SU-DHL-6 (cell line): ENCODE measurements at regions not wholly inside any gene's neighbourhood (a gene's known extent, or its start where the extent isn't known, plus 50 kb on each side); places are given as distances from the start of the nearest gene placed in this dataset.

Experiments
- H2AFZ ChIP-seq: fragments of 200-600 bp; sonication (generic); 2 replicates; pipeline ENCODE4 v1.6.1; 2014; ENCODE audit warnings: low read depth, mild to moderate bottlenecking, moderate library complexity, mixed read lengths, antibody characterized with exemption, low read length; ENCODE audit not compliant: severe bottlenecking
- H3F3A ChIP-seq: fragments of 200-600 bp; shearing (Covaris generic); 2 replicates; pipeline ENCODE4 v1.6.0; 2016; ENCODE audit warnings: antibody characterized with exemption, mild to moderate bottlenecking; ENCODE audit not compliant: insufficient read depth
- H3K27ac ChIP-seq: fragments of 200-600 bp; sonication (generic); 2 replicates; pipeline ENCODE4 v1.5.1; 2016; ENCODE audit warnings: low read depth, mild to moderate bottlenecking, low read length, moderate library complexity, mixed read lengths
- H3K27me3 ChIP-seq: fragments of 200-600 bp; sonication (generic), shearing (Covaris generic); 2 replicates; pipeline ENCODE4 v1.6.0; 2014; ENCODE audit warnings: mild to moderate bottlenecking, low read length
- H3K36me3 ChIP-seq: fragments of 200-600 bp; sonication (generic); 2 replicates; pipeline ENCODE4 v1.6.1; 2014; ENCODE audit warnings: mild to moderate bottlenecking, low read length, mixed read lengths
- H3K4me2 ChIP-seq: fragments of 300-600, 200-600 bp; shearing (Covaris generic), sonication (generic); 2 replicates; pipeline ENCODE4 v1.6.0; 2014; ENCODE audit warnings: low read length, low read depth, mild to moderate bottlenecking; ENCODE audit not compliant: poor library complexity, severe bottlenecking
- H3K4me3 ChIP-seq: fragments of 200-600 bp; sonication (generic); 2 replicates; pipeline ENCODE4 v1.5.1; 2014; ENCODE audit warnings: antibody characterized with exemption, low read length, mild to moderate bottlenecking, mixed read lengths; ENCODE audit not compliant: insufficient read depth, poor library complexity, severe bottlenecking
- H3K79me2 ChIP-seq: fragments of 200-600 bp; sonication (generic); 2 replicates; pipeline ENCODE4 v1.6.1; 2014; ENCODE audit warnings: mild to moderate bottlenecking, low read length, moderate library complexity; ENCODE audit not compliant: insufficient read depth
- H3K9ac ChIP-seq: fragments of 200-600 bp; sonication (generic); 2 replicates; pipeline ENCODE4 v1.7.0; 2014; ENCODE audit warnings: mild to moderate bottlenecking, low read length
- H3K9me2 ChIP-seq: fragments of 200-600 bp; sonication (generic); replicated peaks from 2 replicates; pipeline ENCODE4 v1.6.1; 2014; ENCODE audit warnings: low read length; ENCODE audit not compliant: insufficient read depth
- H3K9me3 ChIP-seq: fragments of 200-600 bp; sonication (generic); 2 replicates; pipeline ENCODE4 v1.6.1; 2014; ENCODE audit warnings: low read length, mixed read lengths; ENCODE audit not compliant: insufficient read depth
- H4K20me1 ChIP-seq: fragments of 200-600 bp; sonication (generic); 2 replicates; pipeline ENCODE4 v1.6.1; 2014; ENCODE audit warnings: low read depth, mild to moderate bottlenecking, antibody characterized with exemption, low read length, moderate library complexity, mixed read lengths
- EZH2phosphoT487 ChIP-seq: fragments of 200-600 bp; sonication (generic), shearing (Covaris generic); conservative IDR thresholded peaks from 2 replicates; pipeline ENCODE4 v1.6.1; 2018; ENCODE audit warnings: mild to moderate bottlenecking, antibody characterized with exemption, low read length, moderate library complexity, mixed read lengths
- TF ChIP-seq, protein P1 (sequence below): fragments of 200-600 bp; sonication (generic); IDR thresholded peaks from one replicate; pipeline ENCODE4 v1.5.1; 2017; ENCODE audit warnings: antibody characterized with exemption, mild to moderate bottlenecking, low read length, moderate library complexity; ENCODE audit not compliant: insufficient read depth, poor library complexity, severe bottlenecking

DNA sequence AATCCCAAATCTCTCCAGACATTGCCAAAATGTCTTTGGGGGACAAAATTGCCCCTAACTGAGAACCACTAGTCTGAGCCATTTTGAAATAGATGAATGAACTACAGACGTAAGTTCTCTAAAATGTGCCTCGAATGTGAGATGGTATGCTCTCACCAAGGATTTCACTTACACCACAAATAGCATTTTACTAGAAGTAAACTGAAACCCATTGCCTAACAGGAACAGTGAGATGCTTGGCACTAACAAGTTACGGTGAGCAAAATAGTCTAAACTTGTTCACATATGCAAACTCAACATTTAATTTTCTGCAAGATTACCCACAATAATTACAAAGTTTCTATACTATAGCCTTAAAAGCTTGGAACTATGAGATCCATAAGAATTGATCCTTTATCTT, 343.6 kb upstream of the ESRRG start:
- Histone ChIP-seq H3K9me2 (no peaks in the 10 kb centered on the region), H3K36me3 (no peaks in the 10 kb centered on the region), H2AFZ (no peak overlapping the region), H3K9me3 (no peaks in the 10 kb centered on the region), H3K79me2 (no peaks in the 10 kb centered on the region), H4K20me1 (no peaks in the 10 kb centered on the region), H3K9ac (no peak overlapping the region), H3K4me2 (no peak overlapping the region), H3K27ac (no peak overlapping the region), H3K27me3 (no peaks in the 10 kb centered on the region), H3K4me3 (no peak overlapping the region), H3F3A (no peaks in the 10 kb centered on the region)
- TF ChIP-seq, protein P1, sequence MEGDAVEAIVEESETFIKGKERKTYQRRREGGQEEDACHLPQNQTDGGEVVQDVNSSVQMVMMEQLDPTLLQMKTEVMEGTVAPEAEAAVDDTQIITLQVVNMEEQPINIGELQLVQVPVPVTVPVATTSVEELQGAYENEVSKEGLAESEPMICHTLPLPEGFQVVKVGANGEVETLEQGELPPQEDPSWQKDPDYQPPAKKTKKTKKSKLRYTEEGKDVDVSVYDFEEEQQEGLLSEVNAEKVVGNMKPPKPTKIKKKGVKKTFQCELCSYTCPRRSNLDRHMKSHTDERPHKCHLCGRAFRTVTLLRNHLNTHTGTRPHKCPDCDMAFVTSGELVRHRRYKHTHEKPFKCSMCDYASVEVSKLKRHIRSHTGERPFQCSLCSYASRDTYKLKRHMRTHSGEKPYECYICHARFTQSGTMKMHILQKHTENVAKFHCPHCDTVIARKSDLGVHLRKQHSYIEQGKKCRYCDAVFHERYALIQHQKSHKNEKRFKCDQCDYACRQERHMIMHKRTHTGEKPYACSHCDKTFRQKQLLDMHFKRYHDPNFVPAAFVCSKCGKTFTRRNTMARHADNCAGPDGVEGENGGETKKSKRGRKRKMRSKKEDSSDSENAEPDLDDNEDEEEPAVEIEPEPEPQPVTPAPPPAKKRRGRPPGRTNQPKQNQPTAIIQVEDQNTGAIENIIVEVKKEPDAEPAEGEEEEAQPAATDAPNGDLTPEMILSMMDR: no peak
- TF ChIP-seq EZH2phosphoT487: no peak

DNA sequence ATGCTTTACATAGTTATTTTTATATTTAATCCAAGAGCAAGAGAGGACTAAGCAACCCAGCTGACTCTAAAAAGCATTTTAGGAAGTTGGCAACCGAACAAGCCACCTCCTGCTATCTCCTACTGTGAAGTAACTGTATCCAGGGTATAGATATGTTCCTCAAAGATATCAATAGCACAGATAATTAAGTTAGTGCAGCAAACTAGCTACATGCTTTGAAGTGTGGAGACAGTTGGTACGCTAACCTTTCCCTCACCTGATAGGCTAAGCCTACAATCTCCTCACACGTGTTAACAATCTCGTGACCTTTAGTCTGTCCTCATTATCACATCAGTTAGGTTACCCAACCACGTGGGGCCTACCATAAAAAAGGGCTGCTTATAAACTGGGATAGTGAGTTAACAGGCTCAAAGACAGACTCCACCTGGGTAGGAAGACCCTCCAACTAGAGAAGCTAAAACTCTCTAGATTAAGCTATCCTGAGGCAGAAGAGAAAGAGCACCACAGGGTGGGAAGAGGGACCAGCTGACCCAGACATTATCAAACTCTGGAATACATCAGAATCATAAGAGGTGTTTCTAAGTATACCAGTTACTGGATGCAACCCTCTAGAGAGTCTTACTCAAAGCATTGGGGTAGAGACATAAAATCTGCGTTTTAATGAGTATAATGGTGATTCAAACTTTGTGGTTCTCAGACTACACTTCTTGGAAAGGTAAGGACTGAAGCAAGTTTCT, 340.1 kb upstream of the ESRRG start:
- no peaks in the 10 kb centered on the region for H4K20me1 ChIP-seq
- no peaks in the 10 kb centered on the region for H3K9me2 ChIP-seq
- no peak overlapping the region for H3K27ac ChIP-seq
- no peaks in the 10 kb centered on the region for H3K27me3 ChIP-seq
- H3F3A ChIP-seq: no peaks in the 10 kb centered on the region
- no peak overlapping the region for H3K4me2 ChIP-seq
- no peak overlapping the region for H3K9ac ChIP-seq
- TF ChIP-seq EZH2phosphoT487: no peak
- TF ChIP-seq, protein P1: no peak
- H3K4me3 ChIP-seq: no peak overlapping the region
- no peaks in the 10 kb centered on the region for H3K9me3 ChIP-seq
- no peaks in the 10 kb centered on the region for H3K79me2 ChIP-seq
- H3K36me3 ChIP-seq: no peaks in the 10 kb centered on the region
- H2AFZ ChIP-seq: no peak overlapping the region

DNA sequence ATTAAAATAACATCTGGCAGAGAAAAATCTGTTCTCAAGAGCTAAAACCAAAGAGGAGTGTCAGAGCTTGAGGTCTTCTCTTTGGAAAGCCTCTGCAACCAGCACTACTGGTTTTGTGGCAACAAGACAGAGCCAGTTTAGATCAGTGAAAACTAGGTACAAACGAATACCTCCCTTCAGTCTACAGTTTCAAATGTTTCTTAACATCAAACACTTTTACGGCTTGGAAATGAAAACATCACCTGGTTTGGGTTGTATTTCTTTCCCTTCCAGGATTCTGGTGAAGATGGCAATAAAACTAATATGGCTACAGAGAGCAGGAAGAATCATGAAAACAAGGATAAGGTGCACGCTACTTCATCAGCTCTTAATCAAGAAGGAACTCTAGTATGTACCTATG, 339.4 kb upstream of the ESRRG start:
- H3K36me3 ChIP-seq: no peaks in the 10 kb centered on the region
- H3K9me3 ChIP-seq: no peaks in the 10 kb centered on the region
- H3K79me2 ChIP-seq: no peaks in the 10 kb centered on the region
- no peaks in the 10 kb centered on the region for H4K20me1 ChIP-seq
- no peak overlapping the region for H3K4me2 ChIP-seq
- H3K4me3 ChIP-seq: no peak overlapping the region
- H3K27ac ChIP-seq: no peak overlapping the region
- no peaks in the 10 kb centered on the region for H3K27me3 ChIP-seq
- no peak overlapping the region for H3K9ac ChIP-seq
- TF ChIP-seq, protein P1: no peak
- TF ChIP-seq EZH2phosphoT487: no peak
- H2AFZ ChIP-seq: no peak overlapping the region
- no peaks in the 10 kb centered on the region for H3F3A ChIP-seq
- H3K9me2 ChIP-seq: no peaks in the 10 kb centered on the region
